Activated CD8-positive, alpha-beta memory T cell treated with anti-CD3 and anti-CD28 coated beads for 48 hours (primary cell): ENCODE measurements at regions not wholly inside any gene's neighbourhood (a gene's known extent, or its start where the extent isn't known, plus 50 kb on each side); places are given as distances from the start of the nearest gene placed in this dataset.
"Not testable (repeated sequence)": the region's sequence is repeated elsewhere in the genome, so short reads cannot be mapped to it uniquely, and the experiment has no call there.

Source experiments
- DNase-seq, 3 experiments: peaks; one replicate each; pipeline ENCODE4 v3.0.0-alpha.2; 2020; ENCODE audit warnings: low read depth in 2 of 3, low spot score in 2 of 3

GRCh38 chr15:92803852-92804609, 96.1 kb upstream of the CHD2 start:
- peak in 2 of 3 experiments; percentile 24 to 49 for DNase-seq

DNA sequence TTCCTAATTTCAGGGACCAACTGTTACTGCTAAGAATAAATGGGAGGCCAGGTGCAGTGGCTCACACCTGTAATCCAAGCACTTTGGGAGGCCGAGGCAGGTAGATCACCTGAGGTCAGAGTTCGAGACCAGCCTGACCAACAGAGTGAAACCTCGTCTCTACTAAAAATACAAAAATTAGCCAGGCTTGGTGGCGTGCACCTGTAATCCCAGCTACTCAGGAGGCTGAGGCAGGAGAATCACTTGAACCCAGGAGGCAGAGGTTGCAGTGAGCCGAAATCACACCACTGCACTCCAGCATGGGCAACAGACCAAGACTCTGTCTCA, 95.6 kb upstream of the CHD2 start:
- DNase-seq, result not testable (repeated sequence)

DNA sequence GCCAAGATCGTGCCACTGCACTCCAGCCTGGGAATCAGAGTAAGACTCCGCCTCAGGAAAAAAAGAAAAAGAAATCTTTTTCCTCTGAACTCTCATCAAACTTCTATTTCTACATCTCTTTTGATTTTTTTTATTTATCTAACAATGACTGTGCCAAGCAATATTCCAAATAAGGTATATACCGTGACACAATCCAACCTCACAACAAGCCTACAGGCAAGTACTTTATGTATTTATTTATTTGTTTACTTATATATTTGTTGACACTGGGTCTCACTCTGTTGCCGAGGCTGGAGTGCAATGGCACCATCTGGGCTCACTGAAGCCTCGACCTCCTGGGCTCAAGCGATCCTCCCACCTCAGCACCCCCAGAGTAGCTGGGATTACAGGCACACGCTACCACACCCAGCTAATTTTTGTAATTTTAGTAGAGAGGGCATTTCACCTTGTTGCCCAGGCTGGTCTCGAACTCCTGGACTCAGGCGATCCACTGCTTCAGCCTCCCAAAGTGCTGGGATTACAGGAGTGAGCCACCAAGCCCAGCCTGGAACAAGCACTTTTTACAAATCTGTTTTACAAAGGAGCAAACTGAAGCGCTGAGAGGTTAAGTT, 94.9 kb upstream of the CHD2 start:
- no peak for DNase-seq

- DNase-seq, result not testable (repeated sequence)
Measured at GRCh38 chr15:92806171-92806570, 94.0 kb upstream of the CHD2 start.

DNA sequence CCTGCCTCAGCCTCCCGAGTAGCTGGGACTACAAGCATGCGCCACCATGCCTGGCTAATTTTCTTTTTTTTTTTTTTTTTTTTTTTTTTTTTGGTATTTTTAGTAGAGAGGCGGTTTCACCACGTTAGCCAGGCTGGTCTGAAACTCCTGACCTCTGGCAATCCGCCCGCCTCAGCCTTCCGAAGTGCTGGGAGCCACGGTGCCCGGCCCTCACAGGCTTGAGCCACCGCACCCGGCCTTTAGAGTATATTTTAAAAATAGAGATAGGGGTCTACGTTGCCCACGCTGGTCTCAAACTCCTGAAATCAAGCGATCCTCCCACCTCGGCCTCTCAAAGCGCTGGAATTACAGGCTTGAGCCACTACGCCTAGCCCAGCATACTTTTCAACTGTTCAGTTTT, 93.4 kb upstream of the CHD2 start:
- DNase-seq, result no peak

DNA sequence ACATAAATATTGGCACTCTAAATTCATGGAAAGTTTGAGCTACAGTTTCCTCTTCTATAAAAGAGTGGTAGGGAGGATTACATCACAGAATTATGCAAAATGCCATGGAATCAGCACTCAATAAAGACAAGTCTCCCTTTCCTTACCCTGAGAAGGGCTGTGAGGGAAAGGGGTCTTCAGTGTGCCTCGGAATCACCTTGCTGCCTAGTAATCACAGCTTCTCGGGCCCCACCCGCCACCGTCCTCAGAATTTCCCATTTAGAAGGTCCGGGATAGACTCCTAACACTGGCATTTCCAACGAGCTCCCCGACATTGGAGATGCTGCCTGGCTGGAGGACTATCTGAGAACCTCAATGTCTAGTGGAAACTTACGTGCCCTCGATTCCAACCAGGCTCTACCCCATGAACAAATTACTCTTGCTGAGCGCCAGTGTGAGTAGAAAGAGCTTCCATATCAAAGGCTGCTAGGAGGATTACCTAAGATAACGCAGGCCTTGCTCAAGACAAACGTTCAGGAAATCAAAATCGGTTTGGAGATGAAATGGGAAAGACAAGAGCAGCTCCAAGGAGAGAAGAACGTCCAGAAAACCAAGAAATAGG, 92.1 kb upstream of the CHD2 start:
- no peak for DNase-seq

- no peak for DNase-seq
Measured at GRCh38 chr15:92808598-92809063, 91.5 kb upstream of the CHD2 start.

GRCh38 chr15:92809064-92809879, 90.9 kb upstream of the CHD2 start:
- peak; percentile 92 to 100 (median 92) for DNase-seq

GRCh38 chr15:92809880-92810361, 90.2 kb upstream of the CHD2 start:
- no peak for DNase-seq

GRCh38 chr15:92810418-92811138, 89.5 kb upstream of the CHD2 start:
- no peak for DNase-seq

DNA sequence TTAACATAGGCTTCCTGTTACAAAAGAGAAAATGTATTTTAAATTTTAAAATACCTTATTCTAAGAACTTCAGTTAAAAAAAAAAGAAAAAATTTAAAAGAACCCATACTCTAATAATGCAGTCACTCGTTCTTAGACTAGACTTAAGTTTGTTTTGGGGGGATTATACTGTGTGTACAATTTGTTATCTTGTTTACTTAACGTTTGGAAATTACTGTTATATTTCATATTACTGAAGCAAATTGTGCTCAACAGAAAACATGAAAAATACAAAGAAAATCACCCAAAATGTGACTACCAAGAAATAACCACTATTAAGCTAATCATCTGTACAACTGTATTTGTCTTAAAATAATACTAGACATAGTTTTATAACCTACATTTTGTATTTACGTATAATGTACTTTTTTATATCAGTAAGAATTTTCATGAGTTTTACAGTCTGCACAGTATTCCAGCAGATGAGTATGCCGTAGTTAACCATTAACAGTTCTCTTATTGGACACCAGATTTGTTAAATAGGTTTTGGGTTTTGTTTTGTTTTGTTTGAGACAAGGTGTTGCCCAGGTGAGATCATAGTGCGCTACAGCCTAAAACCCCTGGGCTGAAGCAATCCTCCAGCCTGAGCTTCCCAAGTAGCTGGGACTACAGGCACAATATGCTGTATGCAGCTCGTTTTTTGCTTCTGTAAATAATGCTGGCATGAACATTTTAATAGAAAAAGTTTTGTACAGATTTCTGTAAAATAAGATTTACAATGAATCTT, 88.8 kb upstream of the CHD2 start:
- DNase-seq, result no peak

- no peak for DNase-seq
Measured at GRCh38 chr15:92812271-92812670, 87.9 kb upstream of the CHD2 start.

DNA sequence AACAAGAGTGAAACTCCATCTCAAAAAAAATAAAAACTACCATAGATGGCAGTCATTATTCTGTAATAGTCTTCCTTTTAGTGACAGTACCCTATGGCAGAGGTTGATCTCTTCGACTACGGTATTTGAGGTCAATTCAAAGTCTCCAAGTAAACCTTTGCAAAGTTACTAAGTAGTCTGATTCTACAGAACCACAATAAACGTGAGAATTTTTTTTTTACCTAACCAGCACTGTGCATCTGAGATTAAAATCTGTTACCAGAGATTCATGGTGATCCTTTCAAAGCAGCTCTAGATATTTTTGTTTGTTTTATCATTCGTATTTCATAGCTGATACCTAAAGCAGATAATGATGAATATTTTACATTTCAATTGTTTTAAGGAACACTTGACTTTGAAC, 86.6 kb upstream of the CHD2 start:
- no peak for DNase-seq

GRCh38 chr15:92817339-92817886, 82.7 kb upstream of the CHD2 start:
- DNase-seq, result no peak

DNA sequence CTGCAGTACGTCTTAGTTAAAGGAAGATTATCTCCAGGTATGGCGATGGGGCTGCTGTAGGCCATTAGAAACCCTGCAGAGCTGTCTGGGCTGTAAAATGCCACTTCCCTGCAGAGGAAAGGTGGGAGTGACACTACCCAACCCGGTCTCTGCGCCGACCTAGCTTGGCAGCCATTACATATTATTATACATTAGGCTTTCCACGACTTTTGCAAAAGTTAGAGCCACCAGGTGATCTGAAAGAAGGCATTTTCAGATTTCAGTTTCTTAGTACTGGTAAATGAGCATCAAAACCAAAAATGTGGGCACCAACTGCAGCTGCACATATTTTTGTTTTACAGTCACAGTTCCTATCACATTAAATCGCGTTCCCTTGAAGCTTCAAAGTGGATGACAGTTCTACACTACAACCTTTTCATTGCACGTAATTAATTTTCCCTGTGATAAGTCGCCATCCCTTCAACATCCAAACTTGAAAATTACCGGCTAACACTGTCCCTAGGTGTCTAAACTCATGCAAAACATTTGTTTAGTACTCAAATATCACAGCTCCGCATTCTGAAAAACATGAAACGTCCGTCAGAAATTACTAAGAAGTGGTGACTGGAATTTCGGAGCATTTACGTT, 81.4 kb upstream of the CHD2 start:
- DNase-seq, result no peak

GRCh38 chr15:92819278-92820235, 80.6 kb upstream of the CHD2 start:
- DNase-seq, result no peak

- peak; percentile 65 to 73 (median 67) for DNase-seq
Measured at GRCh38 chr15:92820236-92821021, 79.7 kb upstream of the CHD2 start.
